Type B pancreatic cell (in vitro differentiated cells): ENCODE measurements at regions not wholly inside any gene's neighbourhood (a gene's known extent, or its start where the extent isn't known, plus 50 kb on each side); places are given as distances from the start of the nearest gene placed in this dataset.

Experiments
- DNase-seq: peaks from one replicate; pipeline ENCODE4 v3.0.0; 2021; ENCODE audit warnings: mixed read lengths; ENCODE audit not compliant: unreplicated experiment; ENCODE audit errors: extremely low spot score
- H3K27ac Mint-ChIP-seq: 2 replicates; pipeline ENCODE4 v1.8.0; 2021; ENCODE audit warnings: mild to moderate bottlenecking, mixed read lengths
- H3K27me3 Mint-ChIP-seq: 2 replicates; pipeline ENCODE4 v1.8.0; 2021; ENCODE audit warnings: mixed read lengths
- H3K36me3 Mint-ChIP-seq: 2 replicates; pipeline ENCODE4 v1.8.0; 2021; ENCODE audit warnings: mixed read lengths
- H3K4me1 Mint-ChIP-seq: one replicate; pipeline ENCODE4 v1.8.0; 2021; ENCODE audit warnings: mixed read lengths; ENCODE audit not compliant: unreplicated experiment
- H3K4me3 Mint-ChIP-seq: 2 replicates; pipeline ENCODE4 v1.8.0; 2021; ENCODE audit warnings: mild to moderate bottlenecking, mixed read lengths
- H3K9me3 Mint-ChIP-seq: 2 replicates; pipeline ENCODE4 v1.8.0; 2021; ENCODE audit warnings: mixed read lengths
- CTCF ChIP-seq: fragments of 200-600 bp; sonication (generic); conservative IDR thresholded peaks from 2 replicates; pipeline ENCODE4 v1.5.0; 2021; ENCODE audit warnings: antibody characterized with exemption, mild to moderate bottlenecking

- Mint-ChIP-seq H3K27ac (no peak overlapping the region), H3K9me3 (no peaks in the 10 kb centered on the region), H3K4me1 (no peaks in the 10 kb centered on the region), H3K27me3 (no peaks in the 10 kb centered on the region), H3K4me3 (no peak overlapping the region), H3K36me3 (no peaks in the 10 kb centered on the region)
- DNase-seq: no peak
- no peak for TF ChIP-seq CTCF
Measured at GRCh38 chr14:52202151-52202550, 65.3 kb upstream of the PTGDR start.

GRCh38 chr14:52190337-52190931 lies 77.1 kb upstream of the PTGDR start:
- H3K27ac Mint-ChIP-seq: no peak overlapping the region
- no peak for TF ChIP-seq CTCF
- H3K4me3 Mint-ChIP-seq: no peak overlapping the region
- no peaks in the 10 kb centered on the region for H3K36me3 Mint-ChIP-seq
- DNase-seq: no peak
- H3K27me3 Mint-ChIP-seq: no peaks in the 10 kb centered on the region
- peaks cover 1% of the 10 kb centered on the region for H3K9me3 Mint-ChIP-seq
- no peaks in the 10 kb centered on the region for H3K4me1 Mint-ChIP-seq

- TF ChIP-seq CTCF: no peak
- H3K27ac Mint-ChIP-seq: no peak overlapping the region
- H3K9me3 Mint-ChIP-seq: peaks cover 5% of the 10 kb centered on the region
- H3K36me3 Mint-ChIP-seq: no peaks in the 10 kb centered on the region
- no peaks in the 10 kb centered on the region for H3K4me1 Mint-ChIP-seq
- DNase-seq: no peak
- H3K27me3 Mint-ChIP-seq: no peaks in the 10 kb centered on the region
- no peak overlapping the region for H3K4me3 Mint-ChIP-seq
Measured at GRCh38 chr14:52189325-52189724, 78.2 kb upstream of the PTGDR start.

GRCh38 chr14:52188381-52188780 lies 79.1 kb upstream of the PTGDR start:
- Mint-ChIP-seq H3K27me3 (no peaks in the 10 kb centered on the region), H3K4me3 (no peak overlapping the region), H3K4me1 (no peaks in the 10 kb centered on the region), H3K36me3 (no peaks in the 10 kb centered on the region), H3K9me3 (peaks cover 5% of the 10 kb centered on the region), H3K27ac (no peak overlapping the region)
- no peak for TF ChIP-seq CTCF
- no peak for DNase-seq

GRCh38 chr14:52185178-52185577 lies 82.3 kb upstream of the PTGDR start:
- Mint-ChIP-seq H3K27ac (no peak overlapping the region), H3K4me1 (no peaks in the 10 kb centered on the region), H3K4me3 (no peak overlapping the region), H3K9me3 (peaks cover 7% of the 10 kb centered on the region), H3K36me3 (no peaks in the 10 kb centered on the region), H3K27me3 (no peaks in the 10 kb centered on the region)
- no peak for DNase-seq
- TF ChIP-seq CTCF: no peak

GRCh38 chr14:52182853-52183252 lies 84.6 kb upstream of the PTGDR start:
- no peaks in the 10 kb centered on the region for H3K36me3 Mint-ChIP-seq
- no peak overlapping the region for H3K27ac Mint-ChIP-seq
- no peak for TF ChIP-seq CTCF
- DNase-seq: no peak
- no peaks in the 10 kb centered on the region for H3K27me3 Mint-ChIP-seq
- no peaks in the 10 kb centered on the region for H3K4me1 Mint-ChIP-seq
- H3K9me3 Mint-ChIP-seq: peaks cover 10% of the 10 kb centered on the region
- H3K4me3 Mint-ChIP-seq: no peak overlapping the region
